ENCODE measurements at regions not wholly inside any gene's neighbourhood (a gene's known extent, or its start where the extent isn't known, plus 50 kb on each side); places are given as distances from the start of the nearest gene placed in this dataset.

- no peak for DNase-seq (ENCODE audit: low spot score)
These were observed 110.6 kb downstream of the MYCN start for GRCh38 chr2:16050908-16051489.

- no peak for DNase-seq (ENCODE audit: low spot score)
These were observed 110.0 kb downstream of the MYCN start for GRCh38 chr2:16050261-16050907.

GRCh38 chr2:16049406-16049805 is 109.1 kb downstream of the MYCN start:
- DNase-seq (ENCODE audit: low spot score) = no peak

GRCh38 chr2:16048466-16048865 is 108.1 kb downstream of the MYCN start:
- no peak for DNase-seq (ENCODE audit: low spot score)

GRCh38 chr2:16047701-16048100 is 107.4 kb downstream of the MYCN start:
- no peak for DNase-seq (ENCODE audit: low spot score)

- no peak for DNase-seq (ENCODE audit: low spot score)
These were observed 106.3 kb downstream of the MYCN start for GRCh38 chr2:16046649-16047048.

GRCh38 chr2:16045653-16046352 is 105.5 kb downstream of the MYCN start:
- DNase-seq (ENCODE audit: low spot score) = no peak

- DNase-seq (ENCODE audit: low spot score) = no peak
These were observed 104.7 kb downstream of the MYCN start for GRCh38 chr2:16044946-16045456.

GRCh38 chr2:16043627-16044026 is 103.3 kb downstream of the MYCN start:
- DNase-seq (ENCODE audit: low spot score) = no peak

- DNase-seq (ENCODE audit: low spot score) = no peak
These were observed 102.8 kb downstream of the MYCN start for GRCh38 chr2:16043192-16043591.

- DNase-seq (ENCODE audit: low spot score) = no peak
These were observed 101.9 kb downstream of the MYCN start for GRCh38 chr2:16042201-16042700.

GRCh38 chr2:16040271-16041010 is 100.1 kb downstream of the MYCN start:
- no peak for DNase-seq (ENCODE audit: low spot score)

- no peak for DNase-seq (ENCODE audit: low spot score)
These were observed 99.5 kb downstream of the MYCN start for GRCh38 chr2:16039823-16040222.

- no peak for DNase-seq (ENCODE audit: low spot score)
These were observed 98.7 kb downstream of the MYCN start for GRCh38 chr2:16039055-16039454.

GRCh38 chr2:16038621-16039020 is 98.3 kb downstream of the MYCN start:
- DNase-seq (ENCODE audit: low spot score) = no peak

- DNase-seq (ENCODE audit: low spot score) = no peak
These were observed 97.6 kb downstream of the MYCN start for GRCh38 chr2:16037808-16038457.

- no peak for DNase-seq (ENCODE audit: low spot score)
These were observed 96.6 kb downstream of the MYCN start for GRCh38 chr2:16036951-16037350.

GRCh38 chr2:16035747-16036745 is 95.7 kb downstream of the MYCN start:
- no peak for DNase-seq (ENCODE audit: low spot score)

GRCh38 chr2:16034975-16035746 is 94.8 kb downstream of the MYCN start:
- DNase-seq (ENCODE audit: low spot score) = no peak

All from kidney capillary endothelial cell (primary cell).